LHCN-M2 (cell line): ENCODE measurements at regions not wholly inside any gene's neighbourhood (a gene's known extent, or its start where the extent isn't known, plus 50 kb on each side); places are given as distances from the start of the nearest gene placed in this dataset.
"Not testable (repeated sequence)": the region's sequence is repeated elsewhere in the genome, so short reads cannot be mapped to it uniquely, and the experiment has no call there.

Experiments
- DNase-seq: peaks from one replicate; pipeline ENCODE4 v3.0.0-alpha.2; 2012; ENCODE audit warnings: low read depth

GRCh38 chr7:12827219-12827821 lies 139.9 kb downstream of the ARL4A start:
- DNase-seq = no peak

- DNase-seq = peak; percentile 19
Measured at GRCh38 chr7:12827920-12828319, 140.5 kb downstream of the ARL4A start.

GRCh38 chr7:12831024-12831423 lies 143.6 kb downstream of the ARL4A start:
- no peak for DNase-seq

- no peak for DNase-seq
Measured at GRCh38 chr7:12833829-12834228, 146.4 kb downstream of the ARL4A start.

GRCh38 chr7:12834782-12835181 lies 147.3 kb downstream of the ARL4A start:
- DNase-seq = no peak

- DNase-seq = no peak
Measured at GRCh38 chr7:12839508-12840153, 152.2 kb downstream of the ARL4A start.

- not testable (repeated sequence) for DNase-seq
Measured at GRCh38 chr7:12844732-12845131, 157.3 kb downstream of the ARL4A start.

- DNase-seq = no peak
Measured at GRCh38 chr7:12847001-12847400, 159.6 kb downstream of the ARL4A start.

GRCh38 chr7:12851142-12851541 lies 163.7 kb downstream of the ARL4A start:
- DNase-seq = no peak

GRCh38 chr7:12851841-12852240 lies 164.4 kb downstream of the ARL4A start:
- DNase-seq = no peak

GRCh38 chr7:12855036-12855435 lies 167.6 kb downstream of the ARL4A start:
- no peak for DNase-seq

- no peak for DNase-seq
Measured at GRCh38 chr7:12859761-12860160, 172.3 kb downstream of the ARL4A start.

GRCh38 chr7:12861070-12861469 lies 173.6 kb downstream of the ARL4A start:
- DNase-seq = no peak

GRCh38 chr7:12862146-12862545 lies 174.7 kb downstream of the ARL4A start:
- no peak for DNase-seq

- DNase-seq = no peak
Measured at GRCh38 chr7:12864470-12865046, 177.1 kb downstream of the ARL4A start.

GRCh38 chr7:12865593-12865992 lies 178.2 kb downstream of the ARL4A start:
- no peak for DNase-seq

GRCh38 chr7:12866207-12866606 lies 178.8 kb downstream of the ARL4A start:
- DNase-seq = no peak

GRCh38 chr7:12868027-12868426 lies 180.6 kb downstream of the ARL4A start:
- no peak for DNase-seq

- DNase-seq = no peak
Measured at GRCh38 chr7:12870219-12870618, 182.8 kb downstream of the ARL4A start.

- DNase-seq = no peak
Measured at GRCh38 chr7:12872487-12872886, 185.1 kb downstream of the ARL4A start.

GRCh38 chr7:12873571-12873970 lies 186.1 kb downstream of the ARL4A start:
- no peak for DNase-seq

GRCh38 chr7:12879139-12879538 lies 191.7 kb downstream of the ARL4A start:
- DNase-seq = no peak

GRCh38 chr7:12881712-12882111 lies 194.3 kb downstream of the ARL4A start:
- no peak for DNase-seq
